ENCODE measurements at regions not wholly inside any gene's neighbourhood (a gene's known extent, or its start where the extent isn't known, plus 50 kb on each side); places are given as distances from the start of the nearest gene placed in this dataset.
"Not testable (repeated sequence)": the region's sequence is repeated elsewhere in the genome, so short reads cannot be mapped to it uniquely, and the experiment has no call there.

- no peak for DNase-seq (ENCODE audit: low spot score)
Observed at GRCh38 chr12:25794571-25794970, 163.9 kb upstream of the RASSF8 start.

GRCh38 chr12:25796523-25797000 is 161.9 kb upstream of the RASSF8 start:
- no peak for DNase-seq (ENCODE audit: low spot score)

GRCh38 chr12:25797386-25797785 is 161.1 kb upstream of the RASSF8 start:
- peak; percentile 88 for DNase-seq (ENCODE audit: low spot score)

- no peak for DNase-seq (ENCODE audit: low spot score)
Observed at GRCh38 chr12:25797949-25798348, 160.5 kb upstream of the RASSF8 start.

GRCh38 chr12:25800101-25800500 is 158.4 kb upstream of the RASSF8 start:
- no peak for DNase-seq (ENCODE audit: low spot score)

GRCh38 chr12:25801734-25802133 is 156.7 kb upstream of the RASSF8 start:
- DNase-seq (ENCODE audit: low spot score), result no peak

- no peak for DNase-seq (ENCODE audit: low spot score)
Observed at GRCh38 chr12:25802143-25802542, 156.3 kb upstream of the RASSF8 start.

- DNase-seq (ENCODE audit: low spot score), result not testable (repeated sequence)
Observed at GRCh38 chr12:25803029-25803664, 155.3 kb upstream of the RASSF8 start.

GRCh38 chr12:25804286-25804685 is 154.2 kb upstream of the RASSF8 start:
- DNase-seq (ENCODE audit: low spot score), result peak; percentile 27

GRCh38 chr12:25806271-25806670 is 152.2 kb upstream of the RASSF8 start:
- no peak for DNase-seq (ENCODE audit: low spot score)

- DNase-seq (ENCODE audit: low spot score), result no peak
Observed at GRCh38 chr12:25808604-25809003, 149.9 kb upstream of the RASSF8 start.

GRCh38 chr12:25810683-25811082 is 147.8 kb upstream of the RASSF8 start:
- no peak for DNase-seq (ENCODE audit: low spot score)

GRCh38 chr12:25811656-25812126 is 146.8 kb upstream of the RASSF8 start:
- peak; percentile 55 for DNase-seq (ENCODE audit: low spot score)

GRCh38 chr12:25812295-25812694 is 146.2 kb upstream of the RASSF8 start:
- no peak for DNase-seq (ENCODE audit: low spot score)

GRCh38 chr12:25813843-25814242 is 144.6 kb upstream of the RASSF8 start:
- DNase-seq (ENCODE audit: low spot score), result no peak

- DNase-seq (ENCODE audit: low spot score), result no peak
Observed at GRCh38 chr12:25816637-25817036, 141.8 kb upstream of the RASSF8 start.

- peak; percentile 64 for DNase-seq (ENCODE audit: low spot score)
Observed at GRCh38 chr12:25817166-25817565, 141.3 kb upstream of the RASSF8 start.

GRCh38 chr12:25818596-25819390 is 139.7 kb upstream of the RASSF8 start:
- DNase-seq (ENCODE audit: low spot score), result no peak

- no peak for DNase-seq (ENCODE audit: low spot score)
Observed at GRCh38 chr12:25819691-25820090, 138.8 kb upstream of the RASSF8 start.

GRCh38 chr12:25822281-25822680 is 136.2 kb upstream of the RASSF8 start:
- no peak for DNase-seq (ENCODE audit: low spot score)

- no peak for DNase-seq (ENCODE audit: low spot score)
Observed at GRCh38 chr12:25824734-25825133, 133.7 kb upstream of the RASSF8 start.

- DNase-seq (ENCODE audit: low spot score), result no peak
Observed at GRCh38 chr12:25825446-25825845, 133.0 kb upstream of the RASSF8 start.

- DNase-seq (ENCODE audit: low spot score), result no peak
Observed at GRCh38 chr12:25827141-25827540, 131.3 kb upstream of the RASSF8 start.

Data from kidney tubule cell (primary cell).